Transverse colon (tissue), 1 donor: ENCODE measurements at regions not wholly inside any gene's neighbourhood (a gene's known extent, or its start where the extent isn't known, plus 50 kb on each side); places are given as distances from the start of the nearest gene placed in this dataset.
A peak's percentile ranks its signal among the peaks of the same experiment; 100 is the strongest.

ENCODE experiments used
- EP300 ChIP-seq: sonication (generic); formaldehyde crosslinking; IDR thresholded peaks from one replicate; pipeline ENCODE4 v1.6.1; 2017; ENCODE audit warnings: antibody characterized with exemption, low read depth
- POLR2A ChIP-seq: fragments of 450-650 bp; IDR thresholded peaks from one replicate; pipeline ENCODE4 v1.6.1; 2016; ENCODE audit warnings: antibody characterized with exemption, mild to moderate bottlenecking, moderate library complexity

DNA sequence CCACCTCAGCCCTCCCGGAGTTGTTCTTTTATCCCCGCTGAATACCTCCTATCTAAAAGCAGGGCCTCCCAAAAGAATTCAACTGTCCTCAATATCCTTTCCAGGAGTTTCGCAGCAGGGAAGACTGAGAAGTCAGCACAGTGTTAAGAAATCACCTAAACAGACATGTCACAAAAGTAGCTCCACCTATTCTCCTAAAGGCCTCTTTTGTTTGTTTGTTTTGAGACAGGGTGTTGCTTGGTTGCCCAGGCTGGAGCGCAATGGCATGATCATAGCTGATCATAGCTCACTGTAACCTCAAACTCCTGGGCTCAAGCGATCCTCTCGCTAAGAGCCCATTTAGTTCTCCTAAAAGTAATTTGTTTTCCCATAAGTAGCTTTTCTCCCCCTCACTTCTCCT is 53.8 kb downstream of the TEX44 start:
- TF ChIP-seq EP300, result no peak
- TF ChIP-seq POLR2A, result peak; percentile 16
